Transverse colon (tissue), 4 donors: ENCODE measurements at regions not wholly inside any gene's neighbourhood (a gene's known extent, or its start where the extent isn't known, plus 50 kb on each side); places are given as distances from the start of the nearest gene placed in this dataset.

ENCODE experiments used
- DNase-seq: peaks from one replicate; pipeline ENCODE4 v3.0.0-alpha.2; 2019
- H3K27ac ChIP-seq, 4 donors: fragments of 200-600 bp; sonication (generic); 2 replicates each; pipeline ENCODE4 v1.5.1; 2016 to 2018; ENCODE audit warnings: inconsistent platforms in 4 of 4
- H3K27me3 ChIP-seq: fragments of 200-600 bp; sonication (generic); 2 replicates; pipeline ENCODE4 v1.5.1; 2017; ENCODE audit warnings: inconsistent platforms
- H3K36me3 ChIP-seq, 4 donors: fragments of 200-600 bp; sonication (generic); 2 replicates each; pipeline ENCODE4 v1.5.1; 2017 to 2019; ENCODE audit warnings: inconsistent platforms in 4 of 4
- H3K4me1 ChIP-seq, 4 donors: fragments of 200-600 bp; sonication (generic); 2 replicates each; pipeline ENCODE4 v1.5.1; 2017 to 2020; ENCODE audit warnings: inconsistent platforms in 4 of 4
- H3K4me3 ChIP-seq, 4 donors: fragments of 200-600 bp; sonication (generic); 1 replicate in 1 of 4; 2 replicates in 3 of 4; pipeline versions ENCODE4 v1.5.1 to v1.6.1; 2017 to 2019; ENCODE audit warnings: inconsistent platforms in 4 of 4
- H3K9me3 ChIP-seq, 2 donors: fragments of 200-600 bp; sonication (generic); 2 replicates each; pipeline ENCODE4 v1.5.1; 2017 to 2019; ENCODE audit warnings: inconsistent platforms in 2 of 2
- EP300 ChIP-seq: sonication (generic); formaldehyde crosslinking; IDR thresholded peaks from one replicate; pipeline ENCODE4 v1.6.1; 2017; ENCODE audit warnings: antibody characterized with exemption, low read depth
- POLR2A ChIP-seq: fragments of 450-650 bp; IDR thresholded peaks from one replicate; pipeline ENCODE4 v1.6.1; 2016; ENCODE audit warnings: antibody characterized with exemption, mild to moderate bottlenecking, moderate library complexity
- POLR2AphosphoS5 ChIP-seq, 3 donors: sonication (generic); formaldehyde crosslinking; IDR thresholded peaks; one replicate each; pipeline ENCODE4 v1.6.1; 2016; ENCODE audit warnings: antibody characterized with exemption in 3 of 3
- WGBS, 2 donors: methylation state at CpG; one replicate each; pipeline ENCODE4 v1.1.5; 2018; ENCODE audit warnings: low coverage in 1 of 2; 5-methylcytosine and 5-hydroxymethylcytosine counted together
- in situ Hi-C, 4 donors: fragments of 200-750 bp; cut with MboI; loops; one replicate each; pipeline versions ENCODE4 v1.15.0 to v1.15.1; 2017; ENCODE audit warnings: low sequenced_read_pairs in 3 of 4, low pct_ligation_motif_present in 1 of 4, low pct_unique_long_range_greater_than_20kb in 1 of 4
- intact Hi-C: fragments of 100-400 bp; cut with DNase I; formaldehyde crosslinking; loops from one replicate; pipeline ENCODE4 v1.15.1; 2023; ENCODE audit warnings: low total_unique reads
- TF ChIP-seq, protein P1 (sequence below), 5 experiments: fragments of 200-600 bp in 3 of 5; fragments of 450-650 bp in 2 of 5; sonication (generic) in 3 of 5; IDR thresholded peaks; 1 replicate in 2 of 5; 2 replicates in 3 of 5; pipeline ENCODE4 v1.5.1; 2016 to 2017; ENCODE audit warnings: antibody characterized with exemption in 5 of 5, inconsistent platforms in 3 of 5, mild to moderate bottlenecking in 2 of 5, moderate library complexity in 1 of 5

DNA sequence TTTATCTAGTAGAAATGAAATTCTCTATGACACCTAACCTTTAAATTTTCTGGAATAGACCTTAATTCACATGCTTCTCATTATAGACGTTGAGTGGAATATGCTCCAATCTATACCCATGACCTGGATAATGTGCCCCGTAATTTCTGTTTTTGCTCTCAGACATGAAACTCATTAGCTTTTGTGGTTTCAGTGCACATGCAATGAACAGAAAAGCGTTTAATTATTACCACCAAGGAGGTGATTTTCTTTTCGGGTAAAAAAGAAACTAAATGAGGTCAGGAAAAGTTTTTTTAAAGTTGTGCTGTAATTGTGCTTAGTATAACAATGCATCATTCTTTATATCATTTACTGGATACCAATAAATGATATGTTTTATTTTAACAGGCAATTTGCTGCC is 1703.9 kb upstream of the TENM3 start:
- intact Hi-C loops, result no loop called here
- TF ChIP-seq, protein P1, sequence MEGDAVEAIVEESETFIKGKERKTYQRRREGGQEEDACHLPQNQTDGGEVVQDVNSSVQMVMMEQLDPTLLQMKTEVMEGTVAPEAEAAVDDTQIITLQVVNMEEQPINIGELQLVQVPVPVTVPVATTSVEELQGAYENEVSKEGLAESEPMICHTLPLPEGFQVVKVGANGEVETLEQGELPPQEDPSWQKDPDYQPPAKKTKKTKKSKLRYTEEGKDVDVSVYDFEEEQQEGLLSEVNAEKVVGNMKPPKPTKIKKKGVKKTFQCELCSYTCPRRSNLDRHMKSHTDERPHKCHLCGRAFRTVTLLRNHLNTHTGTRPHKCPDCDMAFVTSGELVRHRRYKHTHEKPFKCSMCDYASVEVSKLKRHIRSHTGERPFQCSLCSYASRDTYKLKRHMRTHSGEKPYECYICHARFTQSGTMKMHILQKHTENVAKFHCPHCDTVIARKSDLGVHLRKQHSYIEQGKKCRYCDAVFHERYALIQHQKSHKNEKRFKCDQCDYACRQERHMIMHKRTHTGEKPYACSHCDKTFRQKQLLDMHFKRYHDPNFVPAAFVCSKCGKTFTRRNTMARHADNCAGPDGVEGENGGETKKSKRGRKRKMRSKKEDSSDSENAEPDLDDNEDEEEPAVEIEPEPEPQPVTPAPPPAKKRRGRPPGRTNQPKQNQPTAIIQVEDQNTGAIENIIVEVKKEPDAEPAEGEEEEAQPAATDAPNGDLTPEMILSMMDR (IDR thresholded peaks at IDR 0.05), result no peak
- no peak for TF ChIP-seq POLR2AphosphoS5 (IDR thresholded peaks at IDR 0.05)
- no peak for TF ChIP-seq EP300
- TF ChIP-seq POLR2A, result no peak
- 69 to 74% methylated on average over 4 of the region's 4 CpGs for WGBS, 2 donors

DNA sequence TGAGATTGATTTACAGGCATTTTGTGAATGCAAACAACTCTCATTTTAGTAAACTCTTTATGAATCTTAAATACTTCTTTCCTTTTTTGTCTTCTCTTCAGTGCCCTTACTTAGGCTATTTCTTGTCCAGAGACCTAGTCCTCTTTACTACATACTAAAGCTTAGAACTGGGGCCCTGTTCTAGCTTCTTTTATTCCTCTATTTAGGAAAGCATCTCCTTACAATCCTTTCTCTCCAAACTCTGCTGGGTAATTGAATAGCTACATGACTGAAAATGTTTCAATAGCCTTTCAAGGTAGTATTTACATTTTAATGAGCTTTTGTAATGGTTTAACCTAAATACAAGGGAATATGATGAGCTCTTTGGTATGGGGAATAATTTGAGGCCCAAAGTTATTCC is 1701.5 kb upstream of the TENM3 start:
- Histone ChIP-seq H3K27me3 (no peaks in the 10 kb centered on the region), H3K4me3 (no peak overlapping the region), H3K4me1 (no peaks in the 10 kb centered on the region), H3K27ac (no peak overlapping the region), H3K9me3 (no peaks in the 10 kb centered on the region), H3K36me3 (no peaks in the 10 kb centered on the region)
- TF ChIP-seq POLR2A, result no peak
- intact Hi-C loops (no loop called here), in situ Hi-C loops (no loop called here)
- no peak for DNase-seq

More for the DNA sequence above, 1703.9 kb upstream of the TENM3 start:
- no peak for DNase-seq
- in situ Hi-C loops, result no loop called here
- no peaks in the 10 kb centered on the region for H3K27me3 ChIP-seq
- no peaks in the 10 kb centered on the region for H3K4me1 ChIP-seq
- H3K9me3 ChIP-seq, result no peaks in the 10 kb centered on the region
- H3K27ac ChIP-seq, result no peak overlapping the region
- no peaks in the 10 kb centered on the region for H3K36me3 ChIP-seq
- no peak overlapping the region for H3K4me3 ChIP-seq

DNA sequence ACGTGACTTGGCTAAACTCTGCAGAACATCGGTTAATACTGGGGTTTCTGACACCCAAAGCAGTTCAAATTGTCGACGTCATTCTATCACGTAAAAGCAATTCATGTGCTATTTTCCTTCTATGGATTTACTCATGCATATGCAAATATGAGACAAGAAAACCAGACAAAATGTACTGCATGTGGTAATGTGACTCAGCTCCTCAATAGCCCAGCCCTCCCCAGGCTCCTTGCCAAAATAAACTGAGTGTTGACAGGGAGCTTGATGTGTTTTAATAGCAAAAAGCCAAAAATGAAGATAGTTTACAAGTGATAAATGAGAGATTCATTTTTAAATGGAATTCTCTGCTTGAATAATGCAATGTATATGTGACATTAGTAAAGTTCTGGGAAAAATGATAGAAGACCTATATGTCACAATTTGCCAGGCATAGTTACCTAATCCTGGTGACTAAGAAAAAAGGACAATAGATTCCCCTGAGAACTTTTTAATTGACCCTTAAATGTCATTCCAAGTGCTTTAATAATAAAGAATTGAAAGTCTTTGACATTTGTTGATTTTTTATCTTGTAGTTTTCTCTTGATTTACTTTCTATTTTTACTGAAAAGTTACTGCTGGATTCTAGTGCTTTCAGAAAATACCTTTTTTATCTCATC is 1700.6 kb upstream of the TENM3 start:
- H3K4me1 ChIP-seq, result no peaks in the 10 kb centered on the region
- WGBS, 2 donors, result 57 to 77% methylated on average over 1 to 5 of the region's 5 CpGs
- H3K27ac ChIP-seq, result no peak overlapping the region
- no peaks in the 10 kb centered on the region for H3K9me3 ChIP-seq
- DNase-seq, result no peak
- in situ Hi-C loops (no loop called here), intact Hi-C loops (no loop called here)
- TF ChIP-seq, protein P1 (IDR thresholded peaks at IDR 0.05), result no peak
- no peak for TF ChIP-seq POLR2A
- no peak for TF ChIP-seq EP300
- TF ChIP-seq POLR2AphosphoS5 (IDR thresholded peaks at IDR 0.05), result no peak
- no peaks in the 10 kb centered on the region for H3K27me3 ChIP-seq
- no peaks in the 10 kb centered on the region for H3K36me3 ChIP-seq
- no peak overlapping the region for H3K4me3 ChIP-seq

DNA sequence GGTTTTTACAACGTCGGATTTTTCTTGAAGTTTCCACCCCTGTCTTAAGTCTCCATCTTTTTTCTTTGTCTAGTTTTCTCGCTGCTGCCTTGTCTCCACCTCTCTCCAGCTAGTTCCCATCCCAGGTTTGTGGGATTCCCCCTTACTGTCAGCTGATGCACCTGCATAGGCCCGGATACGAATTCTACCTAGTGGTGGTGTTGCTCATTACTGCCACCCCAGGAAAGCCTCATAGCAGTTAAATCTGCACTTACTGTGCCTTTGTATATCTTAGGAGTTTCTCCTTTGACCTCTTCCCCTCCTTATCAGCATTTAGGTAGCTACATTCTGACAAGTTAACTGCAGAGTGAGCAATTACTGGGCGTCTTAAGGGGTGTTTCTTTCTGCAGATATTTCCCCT is 1693.1 kb upstream of the TENM3 start:
- no peak for DNase-seq
- WGBS, 2 donors, result 20 to 87% methylated on average over 6 of the region's 6 CpGs
- intact Hi-C loops (no loop called here), in situ Hi-C loops (no loop called here)
- TF ChIP-seq POLR2A, result no peak
- TF ChIP-seq POLR2AphosphoS5 (IDR thresholded peaks at IDR 0.05), result no peak
- TF ChIP-seq EP300, result no peak
- TF ChIP-seq, protein P1 (IDR thresholded peaks at IDR 0.05), result no peak
- H3K27me3 ChIP-seq, result no peaks in the 10 kb centered on the region
- no peaks in the 10 kb centered on the region for H3K4me1 ChIP-seq
- no peaks in the 10 kb centered on the region for H3K36me3 ChIP-seq
- H3K4me3 ChIP-seq, result no peak overlapping the region
- H3K27ac ChIP-seq, result no peak overlapping the region
- no peaks in the 10 kb centered on the region for H3K9me3 ChIP-seq

DNA sequence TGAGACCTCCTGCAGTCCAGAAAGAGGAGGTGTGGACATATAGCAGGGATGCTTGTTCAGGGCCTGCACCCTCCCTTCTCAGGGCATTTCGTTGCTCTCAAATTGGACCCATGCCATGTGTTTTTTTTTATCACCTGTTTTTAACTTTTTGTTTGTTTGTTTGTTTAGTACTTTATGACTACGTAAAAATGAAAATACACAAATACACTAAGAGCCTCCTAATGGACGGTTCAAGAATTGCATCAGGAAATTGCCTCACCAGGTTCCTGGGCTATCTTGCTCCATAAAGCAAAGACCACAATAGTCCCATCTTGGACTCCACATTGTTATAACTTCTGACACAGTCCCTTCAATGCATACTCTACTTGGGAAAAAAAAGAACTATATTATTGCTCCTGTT is 1685.9 kb upstream of the TENM3 start:
- DNase-seq, result no peak

More for the DNA sequence above, 1685.9 kb upstream of the TENM3 start:
- in situ Hi-C loops, result no loop called here
- no peaks in the 10 kb centered on the region for H3K36me3 ChIP-seq
- H3K27me3 ChIP-seq, result no peaks in the 10 kb centered on the region
- H3K9me3 ChIP-seq, result no peaks in the 10 kb centered on the region
- TF ChIP-seq POLR2A, result no peak
- no peak for TF ChIP-seq EP300
- TF ChIP-seq POLR2AphosphoS5 (IDR thresholded peaks at IDR 0.05), result no peak
- H3K27ac ChIP-seq, result no peak overlapping the region
- 43 to 67% methylated on average over 3 of the region's 3 CpGs for WGBS, 2 donors
- H3K4me3 ChIP-seq, result no peak overlapping the region
- intact Hi-C loops, result no loop called here
- H3K4me1 ChIP-seq, result no peaks in the 10 kb centered on the region
